GM12875 (cell line): ENCODE measurements at regions not wholly inside any gene's neighbourhood (a gene's known extent, or its start where the extent isn't known, plus 50 kb on each side); places are given as distances from the start of the nearest gene placed in this dataset.
"Not testable (repeated sequence)": the region's sequence is repeated elsewhere in the genome, so short reads cannot be mapped to it uniquely, and the experiment has no call there.

Experiments used
- H3K4me3 ChIP-seq: one replicate; pipeline ENCODE4 v1.5.1; 2011; ENCODE audit warnings: low read depth, low read length, control low read depth
- CTCF ChIP-seq: IDR thresholded peaks from 2 replicates; pipeline ENCODE4 v1.5.1; 2011; ENCODE audit warnings: low read depth, mild to moderate bottlenecking, control low read depth, inconsistent platforms, low read length, moderate library complexity, borderline replicate concordance; ENCODE audit not compliant: insufficient read depth

- no peak for TF ChIP-seq CTCF
Observed at GRCh38 chr4:151486168-151486567, 77.2 kb downstream of the FHIP1A start.

GRCh38 chr4:151488968-151489367 lies 80.0 kb downstream of the FHIP1A start:
- TF ChIP-seq CTCF: no peak
- H3K4me3 ChIP-seq: no peak overlapping the region

More at GRCh38 chr4:151486168-151486567, 77.2 kb downstream of the FHIP1A start:
- no peak overlapping the region for H3K4me3 ChIP-seq

- no peak overlapping the region for H3K4me3 ChIP-seq
- TF ChIP-seq CTCF: no peak
Observed at GRCh38 chr4:151489462-151490203, 80.7 kb downstream of the FHIP1A start.

- not testable (repeated sequence) for H3K4me3 ChIP-seq
Observed at GRCh38 chr4:151495612-151496011, 86.6 kb downstream of the FHIP1A start.

GRCh38 chr4:151511548-151511947 lies 102.6 kb downstream of the FHIP1A start:
- H3K4me3 ChIP-seq: not testable (repeated sequence)

- TF ChIP-seq CTCF: no peak
- H3K4me3 ChIP-seq: no peak overlapping the region
Observed at GRCh38 chr4:151517896-151518295, 108.9 kb downstream of the FHIP1A start.

GRCh38 chr4:151518359-151518758 lies 109.4 kb downstream of the FHIP1A start:
- TF ChIP-seq CTCF: no peak
- no peak overlapping the region for H3K4me3 ChIP-seq

- TF ChIP-seq CTCF: no peak
- no peak overlapping the region for H3K4me3 ChIP-seq
Observed at GRCh38 chr4:151519728-151520415, 110.9 kb downstream of the FHIP1A start.
